Stimulated activated CD4-positive, alpha-beta T cell treated with anti-CD3 and anti-CD28 coated beads, Interleukin-12 subunit alpha, Interleukin-12 subunit beta, amount 100 ng/mL, for 24 hours (primary cell): ENCODE measurements at regions not wholly inside any gene's neighbourhood (a gene's known extent, or its start where the extent isn't known, plus 50 kb on each side); places are given as distances from the start of the nearest gene placed in this dataset.
A peak's percentile ranks its signal among the peaks of the same experiment; 100 is the strongest.

Experiments
- DNase-seq, 2 experiments: peaks; one replicate each; pipeline ENCODE4 v3.0.0-alpha.2; 2020; ENCODE audit warnings: low read depth in 2 of 2

- DNase-seq, result no peak
Measured at GRCh38 chr2:204046145-204046544, 109.6 kb downstream of the ICOS start.

GRCh38 chr2:204049635-204050034 is 113.1 kb downstream of the ICOS start:
- DNase-seq, result no peak

DNA sequence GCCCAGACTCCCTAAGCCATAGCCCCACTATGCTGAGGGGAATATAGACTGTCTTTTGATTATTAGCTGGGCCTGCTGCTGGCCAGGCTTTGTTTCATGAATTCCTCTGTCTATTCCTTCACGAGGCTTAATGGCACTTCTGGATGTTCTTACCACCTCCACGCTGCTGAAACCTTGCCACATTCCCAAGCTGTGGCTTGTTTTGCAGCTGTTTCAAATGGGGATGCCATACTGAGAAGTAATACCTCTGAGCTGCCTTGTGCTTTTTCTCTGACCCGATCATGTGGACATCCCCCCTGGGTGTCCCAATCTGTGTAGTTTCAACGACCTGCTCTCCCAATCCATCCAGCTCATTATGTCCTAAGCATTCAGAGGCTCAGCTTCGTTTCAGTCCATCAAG is 114.1 kb downstream of the ICOS start:
- DNase-seq, result no peak

GRCh38 chr2:204051476-204051875 is 114.9 kb downstream of the ICOS start:
- no peak for DNase-seq

DNA sequence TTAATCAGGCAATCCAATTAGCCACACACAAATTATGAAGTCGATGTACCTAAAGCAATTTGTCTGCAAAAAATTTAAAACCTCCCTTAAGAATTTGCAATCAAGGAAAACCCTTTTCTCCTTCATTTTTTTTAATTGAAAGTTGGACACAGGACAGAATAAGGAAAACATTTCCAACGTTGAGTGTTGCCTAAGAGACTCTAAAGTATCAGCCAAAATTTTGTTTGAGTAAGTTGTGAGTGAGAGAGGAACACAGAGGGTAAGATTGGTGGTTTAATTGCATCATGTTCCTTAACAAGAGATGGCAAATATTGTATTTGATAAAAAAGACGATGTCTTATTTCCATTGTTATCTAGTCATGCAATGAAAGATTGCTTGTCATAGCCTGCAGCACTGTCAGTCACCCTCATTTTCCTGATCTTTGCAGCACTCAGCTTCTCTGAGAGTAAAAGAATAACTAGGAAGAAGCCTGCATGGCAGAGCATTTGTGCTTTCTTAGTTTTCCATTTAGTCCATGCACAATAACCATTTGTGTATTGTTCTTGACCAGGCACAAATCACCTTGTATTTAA is 115.5 kb downstream of the ICOS start:
- DNase-seq, result no peak

- no peak for DNase-seq
Measured at GRCh38 chr2:204059016-204059415, 122.5 kb downstream of the ICOS start.

GRCh38 chr2:204060841-204061240 is 124.3 kb downstream of the ICOS start:
- DNase-seq, result no peak

GRCh38 chr2:204061241-204061640 is 124.7 kb downstream of the ICOS start:
- DNase-seq, result no peak

DNA sequence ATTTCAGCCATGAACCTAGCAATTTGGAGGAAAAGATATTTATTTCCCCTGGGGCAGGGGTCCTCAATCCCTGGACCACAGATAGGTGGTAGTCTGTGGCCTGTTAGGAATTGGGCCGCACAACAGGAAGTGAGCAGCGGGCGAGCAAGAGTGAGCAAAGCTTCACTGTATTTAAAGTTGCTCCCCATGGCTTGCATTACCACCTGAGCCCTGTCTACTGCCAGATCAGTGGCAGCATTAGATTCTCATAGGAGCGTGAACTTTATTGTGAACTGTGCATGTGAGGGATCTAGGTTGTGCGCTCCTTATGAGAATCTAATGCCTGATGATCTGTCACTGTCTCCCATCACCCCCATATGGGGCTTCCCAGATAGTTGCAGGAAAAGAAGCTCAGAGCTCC is 127.6 kb downstream of the ICOS start:
- DNase-seq, result no peak

DNA sequence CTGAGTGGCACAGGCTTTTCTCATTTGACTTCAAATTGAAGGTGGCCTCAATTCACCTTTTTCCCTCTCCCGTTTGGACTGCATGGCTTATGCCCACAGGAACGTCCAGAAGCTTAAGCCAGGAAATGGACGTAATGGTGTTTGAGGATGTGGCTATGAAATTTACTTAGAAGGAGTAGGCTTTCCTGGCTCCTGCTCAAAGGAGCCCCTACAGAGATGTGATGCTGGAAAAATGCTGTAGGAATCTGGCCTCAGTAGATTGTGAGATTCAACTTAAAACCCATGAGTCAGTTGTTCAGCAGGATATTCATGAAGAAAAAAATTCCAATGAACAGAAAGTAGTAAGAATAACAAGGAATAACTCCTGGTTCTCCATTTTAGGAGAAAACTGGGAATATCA is 129.0 kb downstream of the ICOS start:
- no peak for DNase-seq

DNA sequence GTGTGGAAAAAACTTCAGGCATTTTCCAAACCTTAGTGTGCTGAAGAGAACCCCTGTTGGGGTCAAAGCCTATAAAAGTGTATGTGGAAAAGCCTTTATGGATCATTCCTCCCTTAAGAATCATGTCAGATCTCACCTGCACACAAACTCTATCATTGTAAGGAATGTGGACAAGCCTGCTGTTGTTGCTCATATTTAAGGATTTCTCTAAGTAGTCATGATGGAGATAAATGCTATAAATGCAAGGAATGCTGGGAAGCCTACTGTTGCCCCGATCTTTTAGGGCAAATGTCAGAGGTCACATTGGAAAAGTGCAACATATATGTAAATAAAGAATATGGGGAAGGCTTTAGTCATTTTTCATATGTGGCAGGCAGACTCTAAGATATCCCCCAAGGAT is 129.5 kb downstream of the ICOS start:
- DNase-seq, result no peak

GRCh38 chr2:204069804-204070203 is 133.2 kb downstream of the ICOS start:
- DNase-seq, result no peak

DNA sequence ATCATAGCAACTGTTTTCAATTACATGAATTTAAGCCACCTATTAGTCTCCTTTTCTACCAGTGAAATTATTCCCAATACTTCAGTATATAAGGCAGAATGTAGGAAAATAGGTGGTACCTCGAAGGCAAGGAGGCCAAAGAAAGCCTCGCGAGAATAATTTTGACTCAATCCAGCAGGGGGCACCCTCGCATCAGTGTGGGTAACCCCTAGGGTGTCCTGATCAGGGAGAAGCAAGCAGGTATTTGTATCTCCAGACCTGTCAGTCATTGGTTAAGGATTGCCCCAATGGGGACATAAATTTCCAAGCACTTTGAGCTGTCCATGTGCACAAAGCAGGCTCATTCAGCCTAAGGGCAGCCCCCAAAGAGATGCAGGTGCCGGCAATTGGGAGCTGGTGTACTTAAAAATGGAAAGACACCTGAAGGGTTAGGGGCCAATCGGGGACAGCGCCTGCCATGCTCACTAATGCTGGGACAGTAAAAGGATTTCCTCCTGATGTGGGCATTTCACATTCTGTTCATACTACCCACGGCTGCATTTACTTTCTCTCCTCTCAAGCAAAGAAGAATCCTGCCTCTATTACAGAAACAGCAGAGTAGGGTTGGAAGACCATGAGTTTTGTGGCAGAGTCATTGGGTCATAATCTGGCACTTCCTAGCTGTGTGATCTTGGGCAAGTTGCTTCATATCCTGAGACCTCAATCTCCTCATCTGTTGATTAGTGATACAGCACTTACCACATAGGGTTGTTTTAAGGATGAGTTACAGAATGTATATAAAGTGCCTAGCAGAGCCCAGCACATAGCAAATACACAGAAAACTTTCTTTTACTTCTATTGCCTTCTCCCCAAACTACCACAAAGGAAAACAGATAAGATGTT is 136.1 kb downstream of the ICOS start:
- peak; percentile 54 to 77 for DNase-seq

DNA sequence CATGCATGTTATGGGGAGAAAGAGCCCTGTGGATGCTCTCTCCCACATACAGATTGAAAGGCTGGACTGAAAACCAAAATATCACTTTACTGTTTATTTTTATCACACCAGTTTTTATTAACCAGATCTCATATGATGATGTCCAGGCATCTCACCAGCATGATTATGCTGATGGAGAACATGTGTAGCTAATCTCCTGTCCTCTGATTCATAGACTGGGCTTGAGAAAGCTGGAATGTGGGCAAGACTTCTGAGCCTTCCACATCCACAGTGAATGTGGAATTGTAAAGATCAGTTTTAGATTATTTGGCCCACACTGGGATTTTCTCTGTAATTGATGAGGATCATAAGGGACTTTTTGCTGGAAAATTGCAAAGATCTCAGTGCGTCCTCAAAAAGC is 137.9 kb downstream of the ICOS start:
- no peak for DNase-seq

DNA sequence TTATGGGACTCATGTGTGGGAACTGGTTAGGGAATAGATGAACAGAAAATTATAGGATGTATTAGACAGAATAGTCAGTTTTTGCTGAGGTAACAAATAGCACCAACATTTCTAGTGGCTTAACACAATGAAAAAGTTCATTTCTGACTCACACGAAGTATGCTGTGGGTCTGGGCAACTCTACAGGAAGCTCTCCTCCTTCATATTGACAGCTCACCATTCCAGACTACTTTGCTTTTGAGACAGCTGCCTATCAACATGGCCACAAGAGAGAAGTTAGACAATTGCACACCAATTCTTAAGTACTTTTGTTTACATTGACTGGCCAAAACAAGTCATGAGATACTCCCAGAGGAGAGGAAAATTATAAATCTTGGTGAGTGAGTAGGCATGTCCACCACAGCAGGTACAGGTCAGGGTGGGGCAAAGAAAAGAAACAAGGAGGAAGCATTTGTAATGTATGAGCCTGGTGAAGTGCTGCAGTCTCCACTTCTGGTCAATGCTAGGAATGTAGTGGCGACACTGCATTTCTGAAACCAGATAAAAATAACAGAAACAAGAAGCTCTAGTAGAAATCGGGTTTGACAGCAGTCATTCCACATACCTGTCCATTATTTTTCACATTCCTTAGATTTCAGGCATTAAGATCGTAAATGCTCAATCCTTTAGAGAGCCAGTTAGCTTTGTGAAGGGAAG is 141.6 kb downstream of the ICOS start:
- DNase-seq, result no peak

DNA sequence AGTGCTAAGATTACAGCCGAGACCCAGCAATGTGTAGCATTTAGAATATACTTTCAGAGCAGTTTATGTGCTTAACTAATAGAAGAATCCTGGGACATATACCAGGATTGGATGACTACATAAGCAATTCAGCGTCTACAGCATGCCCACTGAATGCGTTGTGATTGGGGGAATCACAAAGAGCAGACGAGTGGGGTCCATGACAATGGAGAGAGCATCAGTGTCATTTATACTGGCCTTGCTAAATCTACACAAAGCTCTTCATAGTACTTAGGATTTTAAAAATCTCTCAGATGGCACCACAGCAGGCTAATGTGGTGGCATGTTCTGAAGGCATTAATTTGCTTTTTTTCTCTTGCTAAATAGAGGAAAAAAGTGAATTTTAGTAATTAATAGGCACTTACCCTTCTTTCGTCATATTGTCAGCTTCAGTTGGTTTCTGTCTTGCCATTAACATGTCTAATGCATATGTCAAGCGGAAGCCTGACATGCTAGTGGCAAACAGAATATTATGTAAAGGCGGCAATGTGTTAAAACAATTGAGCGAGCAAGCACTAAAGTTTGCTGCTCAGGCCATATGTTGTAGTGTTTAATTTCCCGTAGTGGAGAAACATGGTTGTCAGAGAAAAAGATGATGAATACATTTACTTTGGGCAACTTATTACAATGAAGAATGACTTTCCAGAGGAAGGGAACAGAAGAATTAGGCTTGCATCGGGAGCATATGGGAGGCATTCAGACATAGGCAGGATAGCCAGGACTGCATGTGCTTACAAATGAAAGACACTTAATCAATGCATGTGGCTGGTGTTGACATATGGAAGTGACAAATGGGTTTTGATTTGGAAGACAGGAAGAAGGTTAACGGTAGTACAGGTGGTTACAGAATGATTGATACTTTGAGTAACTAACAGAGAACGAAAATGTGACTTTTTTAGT is 145.2 kb downstream of the ICOS start:
- DNase-seq, result no peak

GRCh38 chr2:204086167-204086566 is 149.6 kb downstream of the ICOS start:
- DNase-seq, result no peak

GRCh38 chr2:204089105-204089504 is 152.5 kb downstream of the ICOS start:
- DNase-seq, result no peak

DNA sequence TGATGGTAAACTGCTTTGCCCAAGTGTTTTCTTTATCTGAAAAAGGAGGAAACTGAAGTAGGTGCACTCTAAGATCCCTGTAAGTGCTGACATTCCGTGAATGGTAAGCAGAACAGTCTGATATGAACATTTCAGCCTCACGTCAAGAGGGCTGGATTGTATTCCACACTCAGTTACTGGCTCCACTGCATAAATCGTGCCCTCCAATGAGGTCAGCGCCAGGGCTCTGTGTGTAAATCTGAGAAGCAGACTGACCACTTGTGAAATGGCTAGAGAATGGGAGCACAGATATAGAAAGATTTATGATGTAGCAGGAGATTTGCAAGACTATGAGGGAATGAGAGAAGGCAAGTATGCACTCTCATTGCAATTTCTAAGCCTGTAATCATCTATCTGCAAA is 153.0 kb downstream of the ICOS start:
- DNase-seq, result no peak

- DNase-seq, result no peak
Measured at GRCh38 chr2:204090021-204090420, 153.5 kb downstream of the ICOS start.

DNA sequence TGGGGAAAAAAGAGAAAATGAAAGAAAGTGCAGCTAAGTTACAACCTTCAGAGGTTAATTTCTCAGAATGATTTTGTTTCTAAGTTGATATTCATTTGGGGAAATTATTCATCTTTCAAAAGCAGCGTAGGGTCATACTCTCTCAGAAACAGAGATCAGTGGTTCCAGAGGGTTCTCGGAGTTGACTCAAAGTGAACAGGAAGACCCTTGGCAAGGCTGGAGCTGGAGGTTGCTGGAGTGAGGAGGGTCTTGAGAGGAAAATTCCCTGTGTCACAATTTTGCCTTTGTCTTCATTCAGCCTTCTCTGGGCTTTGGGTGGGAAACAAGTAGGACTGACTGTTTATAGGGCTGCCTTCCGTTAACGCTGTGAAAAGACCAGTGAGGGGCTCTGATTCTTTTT is 168.2 kb downstream of the ICOS start:
- no peak for DNase-seq

GRCh38 chr2:204108330-204108751 is 171.8 kb downstream of the ICOS start:
- DNase-seq, result peak in 1 of 2 experiments; percentile 38
